Left colon (tissue), 2 donors: ENCODE measurements at regions not wholly inside any gene's neighbourhood (a gene's known extent, or its start where the extent isn't known, plus 50 kb on each side); places are given as distances from the start of the nearest gene placed in this dataset.
A peak's percentile ranks its signal among the peaks of the same experiment; 100 is the strongest.

Source experiments
- ATAC-seq: fragments of 200-7000 bp; cut with Tn5 transposase; one replicate; pipeline ENCODE4 v1.9.1; 2020; ENCODE audit warnings: mild to moderate bottlenecking, moderate library complexity
- DNase-seq, 2 donors: peaks; one replicate each; pipeline ENCODE4 v3.0.0-alpha.2; 2020
- intact Hi-C, 2 donors: fragments of 100-400 bp; cut with DNase I in 1 of 2; cut with micrococcal nuclease in 1 of 2; formaldehyde crosslinking; loops; one replicate each; pipeline versions ENCODE4 v1.11.2 to v1.14.0; 2022; cut with DNase I, micrococcal nuclease
- donor health status: DM: no; HTN: no; CAD: no.
- donor health status: DM: yes; HTN: yes; CAD: no.

DNA sequence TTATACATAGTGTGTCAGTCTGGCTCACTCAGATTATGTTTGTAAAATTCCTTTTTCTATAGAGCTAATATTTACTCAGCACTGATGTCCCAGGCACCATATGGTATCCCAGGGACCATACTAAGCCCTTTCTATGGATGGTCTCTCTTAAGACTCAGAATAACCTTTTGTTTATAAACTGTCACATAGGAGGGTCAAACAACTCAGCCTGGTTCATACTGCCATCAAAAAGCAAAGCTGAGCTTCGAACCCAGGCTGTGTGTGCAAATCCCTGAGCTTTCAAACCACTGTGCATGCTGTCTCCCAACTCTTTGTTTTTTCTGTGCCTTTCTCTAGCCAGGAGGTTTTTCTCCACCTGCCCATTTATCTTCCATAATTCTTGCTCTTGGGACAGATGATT is 135.6 kb upstream of the ARHGAP5 start:
- ATAC-seq: no peak
- DNase-seq: no peak
- intact Hi-C loops: no loop called here

DNA sequence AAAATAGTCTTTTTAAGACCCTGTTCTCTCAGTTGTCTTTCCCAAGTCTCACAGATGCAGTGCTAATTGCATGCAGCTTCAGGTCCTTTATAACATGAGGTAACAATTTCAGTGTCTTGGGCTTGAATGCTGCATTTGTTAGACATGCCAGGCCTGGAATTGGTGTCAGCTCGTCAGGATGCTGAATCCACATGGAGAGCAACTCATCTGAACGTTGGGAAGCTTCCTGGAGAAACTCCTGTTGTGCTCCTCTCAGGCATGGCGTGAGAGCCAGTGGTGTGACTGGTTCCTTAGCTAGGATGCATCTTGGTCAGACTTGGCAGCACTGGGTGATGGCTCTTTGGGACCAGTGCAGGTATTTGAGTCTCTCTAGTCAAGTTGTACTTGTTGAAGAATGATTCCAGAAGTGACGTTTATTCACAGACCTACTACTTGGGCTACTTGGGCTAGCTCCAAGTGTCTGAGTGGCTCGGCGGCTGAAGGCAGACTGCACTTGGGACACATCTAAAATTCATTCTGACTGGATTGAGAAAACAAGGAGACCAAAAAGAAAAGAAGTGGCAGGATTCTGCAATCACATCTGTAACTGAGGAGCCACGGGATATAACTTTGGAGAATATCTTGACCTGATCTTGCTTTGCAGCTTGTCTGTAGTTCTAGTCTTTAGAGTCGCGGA is 134.8 kb upstream of the ARHGAP5 start:
- ATAC-seq (no peak), DNase-seq (no peak)
- intact Hi-C loops: no loop called here

DNA sequence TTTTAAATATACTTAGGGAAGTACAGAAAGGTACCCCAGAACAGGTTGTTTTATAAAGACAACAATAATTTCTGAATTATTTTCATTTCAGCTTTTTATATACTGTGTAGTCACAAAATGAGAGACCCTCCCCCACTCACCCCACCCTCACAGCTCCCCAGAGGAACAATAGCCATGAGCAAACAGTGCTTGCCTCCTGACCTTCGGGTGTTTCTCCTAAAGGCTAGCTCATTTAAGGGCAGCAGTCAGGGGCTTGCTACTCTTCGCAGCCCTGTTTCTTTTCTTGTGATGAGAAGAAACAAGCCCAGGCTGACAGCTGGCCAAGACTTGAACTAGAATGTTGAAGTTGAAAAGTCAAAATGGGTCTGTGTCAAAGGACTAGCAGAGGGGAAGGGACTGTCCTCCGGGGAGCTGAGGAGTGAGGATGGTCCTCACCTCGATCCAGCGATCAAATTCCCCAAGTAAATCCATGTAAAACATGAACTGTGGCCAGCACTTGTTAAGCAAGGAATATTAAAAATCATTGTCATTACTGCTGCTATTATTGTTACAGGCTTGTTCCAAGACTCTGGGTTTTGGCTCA is 133.8 kb upstream of the ARHGAP5 start:
- intact Hi-C loops: no loop called here
- DNase-seq: no peak
- no peak for ATAC-seq

DNA sequence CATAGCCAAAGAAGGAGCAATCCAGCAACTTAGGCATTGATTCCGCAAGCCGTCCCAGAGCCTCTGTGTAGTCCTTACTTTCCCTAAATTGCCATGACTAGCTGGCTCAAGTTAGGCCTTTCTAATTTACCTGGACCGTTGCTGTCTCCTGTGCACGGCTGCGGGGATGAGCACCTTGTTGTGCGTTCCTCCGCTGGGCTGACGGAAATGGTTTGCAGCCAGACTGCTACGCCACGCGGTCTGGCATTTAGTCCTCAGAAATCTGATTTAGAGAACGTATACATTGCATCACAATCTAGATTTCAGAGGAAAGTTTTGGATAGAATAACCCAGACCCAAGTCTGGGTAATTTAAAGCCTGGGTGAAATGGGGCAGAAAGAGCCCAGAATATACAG is 133.2 kb upstream of the ARHGAP5 start:
- ATAC-seq: no peak
- intact Hi-C loops: no loop called here
- DNase-seq: peak; percentile 34 to 47

DNA sequence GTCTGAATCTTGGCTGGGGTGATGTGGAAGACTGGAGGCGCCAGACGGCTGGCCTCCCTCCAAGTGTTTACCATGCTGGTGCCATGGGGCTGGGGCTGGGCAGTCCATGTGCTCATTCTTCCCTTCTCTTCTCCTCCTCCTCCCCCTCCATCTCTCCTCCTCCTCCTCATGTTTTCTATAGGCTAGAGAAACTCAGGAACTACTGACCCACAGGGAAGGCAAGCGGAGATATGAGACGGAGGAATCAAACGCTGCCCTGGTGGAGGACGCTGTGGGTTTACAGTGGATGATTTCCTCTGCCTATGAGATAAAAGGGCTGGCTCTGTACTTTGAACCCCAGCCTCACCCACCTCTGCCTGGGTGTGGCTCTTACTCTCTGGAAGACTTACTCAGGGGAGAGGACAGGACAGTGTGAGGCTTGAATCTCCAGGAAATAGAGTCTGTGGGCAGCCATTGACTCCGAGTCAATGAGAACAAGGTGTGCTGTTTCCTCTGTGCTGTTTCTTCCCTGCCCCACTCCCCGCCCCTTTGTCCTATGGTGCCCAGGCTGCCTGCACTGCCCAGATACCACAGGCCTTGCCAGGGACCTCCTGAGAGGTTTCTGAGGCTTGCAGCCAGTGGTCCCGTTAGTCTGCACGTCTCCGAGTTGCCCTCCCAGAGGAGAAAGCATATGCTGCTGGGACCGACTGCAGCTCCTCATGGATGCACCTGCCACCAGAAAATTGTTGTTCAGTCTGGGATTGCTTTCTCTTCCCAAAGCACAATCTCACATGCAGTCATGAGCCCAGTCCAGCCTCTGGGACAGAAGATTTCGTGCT is 132.6 kb upstream of the ARHGAP5 start:
- DNase-seq (peak; percentile 84 to 90), ATAC-seq (peak; percentile 85)
- intact Hi-C loops: no loop called here

DNA sequence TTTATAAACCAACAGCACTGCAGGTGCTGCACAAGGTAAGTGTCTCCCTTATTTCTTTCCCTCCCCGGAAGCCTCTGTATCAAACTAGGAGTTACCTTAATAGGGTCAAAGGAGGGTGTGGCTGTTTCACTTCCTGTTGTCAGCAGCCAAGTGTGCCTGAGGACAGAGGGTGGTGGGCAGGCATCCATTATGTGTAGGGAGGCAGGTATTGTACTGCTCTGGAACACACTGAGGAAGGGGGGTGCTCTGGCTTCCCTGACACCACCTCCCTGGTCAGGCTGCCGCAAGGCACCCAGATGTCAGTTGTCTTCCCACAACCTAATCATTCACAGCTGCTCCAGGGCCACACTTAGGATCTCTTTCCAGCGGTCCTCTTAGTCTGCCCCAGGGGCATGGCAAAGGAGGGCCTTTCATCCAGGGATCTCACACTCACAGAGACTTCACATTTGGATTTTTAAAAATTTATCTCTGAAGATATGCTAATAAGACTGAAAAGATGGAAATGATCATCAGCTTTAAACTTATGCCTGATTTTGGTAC is 132.0 kb upstream of the ARHGAP5 start:
- intact Hi-C loops: no loop called here
- DNase-seq: peak; percentile 46 to 71
- peak; percentile 79 for ATAC-seq

DNA sequence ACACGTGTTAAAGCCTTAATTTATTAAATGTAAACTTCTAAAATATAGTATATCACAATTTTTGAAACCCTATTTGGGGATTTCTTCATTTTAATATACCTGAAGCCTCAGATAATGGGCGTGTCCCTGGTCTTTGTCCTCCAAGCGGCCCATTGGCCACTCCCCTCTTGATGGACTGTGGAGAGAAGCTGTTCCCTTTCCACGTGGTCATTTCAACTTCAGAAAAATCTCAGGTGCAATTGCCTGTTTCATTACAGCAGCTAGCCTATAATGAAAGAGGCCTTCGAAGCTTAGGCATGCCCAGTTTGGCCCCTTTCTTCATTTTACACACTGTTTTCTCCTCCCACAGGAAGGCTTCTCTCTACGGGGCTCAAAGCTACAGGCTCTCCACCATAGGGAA is 131.4 kb upstream of the ARHGAP5 start:
- intact Hi-C loops: no loop called here
- ATAC-seq (peak; percentile 49), DNase-seq (peak; percentile 62 to 72)

DNA sequence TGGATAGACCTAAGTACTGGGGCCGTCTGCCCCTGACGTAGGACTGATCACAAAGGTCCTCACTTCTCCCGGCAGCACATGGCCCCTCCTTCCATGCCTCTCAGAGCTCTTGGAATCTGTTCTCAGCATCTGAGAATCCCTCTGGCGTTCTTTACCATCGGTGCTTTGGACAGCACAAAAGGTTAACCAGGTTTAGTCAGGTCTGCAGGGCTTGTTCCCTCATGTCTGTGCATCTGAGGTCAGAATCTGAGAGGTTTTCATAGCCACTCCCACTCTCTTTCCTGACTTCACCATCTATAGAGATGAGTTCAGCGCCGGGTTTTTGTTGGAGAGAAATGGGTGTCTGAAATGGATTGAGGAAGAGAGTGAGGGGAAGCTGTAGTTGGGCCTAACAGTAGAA is 130.0 kb upstream of the ARHGAP5 start:
- ATAC-seq (no peak), DNase-seq (no peak)
- intact Hi-C loops: no loop called here

DNA sequence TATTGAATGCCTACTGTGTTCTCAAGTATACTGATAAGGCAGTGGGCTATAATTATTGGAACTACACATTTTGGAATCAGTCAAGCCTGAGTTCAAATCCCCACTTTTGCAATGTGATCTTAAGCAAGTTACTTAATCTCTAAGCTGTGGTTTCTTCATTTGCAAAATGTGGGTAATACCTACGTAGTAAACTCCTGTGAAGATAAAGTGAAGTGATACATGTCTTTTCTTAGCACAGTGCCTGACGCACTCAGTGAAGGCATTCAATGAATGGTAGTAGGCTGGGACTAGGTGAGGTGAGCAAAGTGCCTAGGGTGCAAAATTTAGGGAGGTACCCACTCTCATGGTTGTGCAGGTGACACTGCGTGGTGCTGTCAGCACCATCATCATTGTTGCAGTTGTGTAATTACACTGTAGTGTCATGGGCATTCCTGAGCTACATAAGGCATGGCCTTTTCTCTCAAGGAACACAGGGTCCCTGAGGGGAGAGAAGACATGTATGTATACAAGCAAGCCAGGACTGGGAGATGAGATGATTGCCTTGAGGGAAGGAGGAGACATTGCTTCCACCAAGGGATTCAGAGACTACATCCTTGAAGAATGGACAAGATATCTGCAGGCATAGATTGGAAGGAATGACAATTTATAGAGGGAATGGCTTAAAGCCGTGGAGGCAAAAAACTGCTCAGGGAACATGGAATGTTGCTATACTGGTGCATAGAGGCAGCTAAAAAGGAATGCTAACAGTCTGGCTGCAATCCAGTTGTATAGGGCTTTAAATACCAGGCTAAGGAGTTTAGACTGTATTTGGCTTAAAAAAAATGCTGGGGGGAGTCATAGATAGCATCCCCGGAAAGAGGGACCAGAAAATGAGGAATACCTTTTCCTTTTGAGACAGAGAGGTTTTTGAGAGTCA is 129.2 kb upstream of the ARHGAP5 start:
- DNase-seq (no peak), ATAC-seq (no peak)
- intact Hi-C loops: no loop called here

DNA sequence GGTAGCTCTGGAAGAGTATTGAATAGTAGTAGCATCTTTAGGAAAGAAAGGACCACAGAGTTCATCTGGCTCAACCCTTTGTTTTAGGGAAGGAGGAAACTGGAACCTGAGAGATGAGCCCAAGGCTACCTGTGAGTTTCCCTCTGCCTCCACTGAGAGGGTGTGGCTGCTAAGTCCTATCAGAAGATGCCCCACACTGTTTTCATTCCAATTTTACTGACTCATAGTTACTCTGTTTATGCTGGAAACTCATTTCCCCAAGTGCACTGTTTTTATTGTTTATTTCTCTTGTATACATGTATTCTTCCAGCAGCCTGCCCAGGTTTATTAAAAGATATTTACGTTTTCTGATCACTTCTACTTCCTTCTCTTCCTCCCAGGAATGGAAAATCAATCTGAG is 127.4 kb upstream of the ARHGAP5 start:
- intact Hi-C loops: no loop called here
- DNase-seq (no peak), ATAC-seq (no peak)

DNA sequence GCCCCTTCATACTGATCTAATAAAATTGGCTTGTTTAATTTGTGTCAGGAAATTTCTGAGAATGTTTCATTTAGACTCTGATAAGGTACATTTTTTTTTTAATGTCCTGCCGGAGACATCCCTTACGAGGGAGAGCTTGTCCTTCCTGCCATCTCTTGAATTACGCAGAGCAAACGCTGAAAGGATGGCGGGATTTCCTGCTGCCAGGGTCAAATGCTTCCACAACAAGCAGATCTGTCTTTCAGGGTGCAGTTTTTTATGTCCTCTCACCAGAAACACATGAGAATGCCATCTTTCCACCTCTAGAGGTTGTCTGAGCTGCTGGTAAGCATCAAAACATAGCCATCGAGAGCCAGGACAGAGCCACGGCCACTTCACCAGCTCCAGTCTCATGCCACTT is 126.8 kb upstream of the ARHGAP5 start:
- no peak for DNase-seq
- no peak for ATAC-seq
- intact Hi-C loops: no loop called here

DNA sequence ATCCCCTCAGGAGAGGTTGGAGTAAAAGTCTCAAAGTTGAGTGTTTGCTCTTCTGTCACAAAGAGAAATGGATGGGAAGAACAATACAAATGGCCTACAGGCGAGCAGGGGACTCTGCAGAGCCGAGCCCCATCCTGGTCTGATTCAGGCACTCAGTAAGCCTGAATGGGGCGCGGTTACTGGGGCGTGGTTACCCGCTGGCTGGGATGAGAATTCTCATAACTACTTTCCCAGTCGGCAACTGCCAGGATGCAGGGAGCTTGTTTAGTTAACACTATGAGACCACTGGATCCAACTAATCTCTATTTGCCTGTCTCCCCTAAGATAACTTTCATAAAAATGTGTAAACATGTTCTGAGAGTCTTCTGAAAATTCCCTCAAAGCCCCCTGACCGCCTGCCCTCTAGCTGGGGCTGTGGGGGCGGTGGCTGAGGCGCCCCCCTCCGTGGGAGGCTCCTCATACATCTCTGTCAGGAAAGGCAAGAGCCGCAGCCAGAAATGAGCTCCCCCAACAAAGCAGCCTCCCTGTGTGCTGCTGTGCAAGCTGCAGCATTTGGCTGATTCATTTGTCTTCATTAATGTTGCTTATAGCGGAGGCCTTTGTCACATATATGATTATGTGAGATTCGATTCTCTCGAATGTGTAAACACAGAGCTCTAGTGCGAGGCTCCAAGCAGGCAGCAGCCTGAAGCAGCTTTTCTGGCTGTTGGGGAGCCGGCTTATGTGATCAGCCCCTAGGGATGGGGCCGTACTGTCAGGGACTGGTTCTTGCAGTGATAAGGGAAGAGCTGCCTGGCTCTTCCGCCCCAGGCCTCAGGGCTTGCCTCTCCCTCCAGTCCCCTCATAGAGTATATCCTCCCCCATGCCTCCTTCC is 126.1 kb upstream of the ARHGAP5 start:
- ATAC-seq (peak; percentile 87), DNase-seq (peak; percentile 72 to 84)
- intact Hi-C loops: no loop called here

DNA sequence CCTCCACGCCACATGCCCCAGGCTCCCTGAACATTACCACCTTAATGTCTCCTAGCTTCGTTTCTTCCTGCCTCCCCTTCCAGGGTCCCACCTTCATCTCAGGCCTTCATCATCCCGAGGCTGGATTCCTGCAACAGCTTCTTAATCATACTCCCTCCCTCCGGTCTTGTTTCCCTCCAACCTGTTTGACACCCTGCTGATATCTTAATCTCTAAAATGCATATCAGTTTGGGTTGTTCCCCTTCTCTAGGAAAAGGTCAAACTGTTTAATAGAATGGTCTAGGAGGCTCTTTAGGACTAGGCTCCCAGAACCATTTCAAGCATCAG is 125.5 kb upstream of the ARHGAP5 start:
- DNase-seq (no peak), ATAC-seq (no peak)
- intact Hi-C loops: no loop called here

DNA sequence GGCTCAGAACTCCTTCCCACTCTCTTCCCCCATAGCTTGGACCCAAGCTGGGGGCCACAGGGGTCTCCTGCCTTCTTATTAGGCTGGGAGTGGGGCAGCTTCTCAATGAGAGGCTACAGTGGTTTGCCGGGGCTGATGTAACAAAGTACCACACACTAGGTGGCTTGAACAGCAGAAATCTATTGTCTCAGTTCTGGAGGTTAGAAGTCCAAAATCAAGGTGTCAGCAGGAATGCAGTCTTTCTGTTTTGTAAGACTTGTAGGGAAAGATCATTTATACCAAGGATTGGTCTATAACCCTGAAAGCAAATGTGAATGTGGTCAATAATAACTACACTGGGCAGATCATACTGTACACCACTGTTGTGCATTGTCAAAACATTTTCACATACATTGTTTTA is 124.5 kb upstream of the ARHGAP5 start:
- DNase-seq (no peak), ATAC-seq (no peak)
- intact Hi-C loops: no loop called here

DNA sequence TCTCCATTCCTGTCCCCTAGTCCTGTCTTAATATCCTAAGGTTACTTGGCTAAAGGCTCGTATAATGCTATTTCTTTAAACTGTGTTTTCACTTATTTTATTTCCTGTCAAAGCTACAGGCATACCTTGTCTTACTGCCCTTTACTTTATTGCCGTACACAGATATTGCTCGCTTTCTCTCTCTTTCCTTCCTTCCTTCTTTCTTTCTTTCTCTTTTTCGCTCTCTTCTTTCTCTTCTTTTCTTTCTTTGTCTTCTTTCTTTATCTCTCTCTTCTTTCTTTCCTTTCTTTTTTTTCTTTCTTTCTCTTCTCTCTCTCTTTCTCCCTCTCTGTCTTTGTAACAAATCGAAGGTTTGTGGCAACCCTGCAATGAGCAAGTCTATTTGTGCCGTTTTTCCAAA is 123.9 kb upstream of the ARHGAP5 start:
- ATAC-seq: no peak
- DNase-seq: no peak
- intact Hi-C loops: no loop called here

DNA sequence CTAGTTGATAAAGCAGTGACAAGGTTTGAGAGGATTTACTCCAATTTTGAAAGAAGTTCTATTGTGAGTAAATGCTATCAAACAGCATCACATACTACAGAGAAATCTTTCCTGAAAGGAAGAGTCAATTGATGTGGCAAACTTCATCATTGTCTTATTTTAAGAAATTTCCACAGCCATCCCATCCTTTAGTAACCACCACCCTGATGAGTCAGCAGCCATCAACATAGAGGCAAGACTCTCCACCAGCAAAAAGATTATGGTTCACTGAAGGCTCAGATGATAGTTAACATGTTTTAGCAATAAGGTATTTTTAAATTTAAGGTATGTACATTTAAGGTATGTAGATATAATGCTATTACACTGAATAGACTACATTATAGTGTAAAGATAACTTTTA is 122.1 kb upstream of the ARHGAP5 start:
- intact Hi-C loops: no loop called here
- ATAC-seq (no peak), DNase-seq (no peak)

DNA sequence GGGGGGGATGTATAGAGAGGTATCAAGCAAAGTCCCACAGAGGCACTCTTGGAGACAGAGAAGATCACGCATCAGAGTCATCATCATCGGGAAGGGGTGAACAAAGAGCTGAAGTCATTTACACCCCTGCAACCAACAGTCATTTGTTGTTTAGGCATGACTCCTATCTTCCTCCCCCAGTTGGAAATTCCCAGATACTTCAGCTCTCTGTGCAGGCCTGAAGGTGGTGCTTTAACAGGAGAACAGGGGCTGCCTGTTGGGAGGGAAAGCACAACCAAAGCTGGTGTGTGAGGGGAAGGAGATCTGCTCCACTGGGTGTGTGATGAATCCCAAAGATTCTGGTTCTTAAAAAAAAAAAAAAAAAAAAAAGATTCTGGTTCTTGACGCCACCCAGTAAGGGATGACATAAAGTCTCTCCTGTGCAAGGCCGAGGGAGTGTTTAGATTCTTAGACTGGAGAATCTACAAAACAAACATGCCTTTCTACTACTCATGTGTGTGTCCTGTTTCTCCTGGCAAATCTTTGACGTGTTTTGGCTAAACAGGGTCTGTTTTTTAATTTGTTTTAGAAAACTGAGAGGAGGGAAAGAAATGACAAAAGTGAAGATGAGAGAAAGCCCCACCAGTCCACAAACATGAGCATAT is 121.0 kb upstream of the ARHGAP5 start:
- intact Hi-C loops: no loop called here
- no peak for ATAC-seq
- no peak for DNase-seq

DNA sequence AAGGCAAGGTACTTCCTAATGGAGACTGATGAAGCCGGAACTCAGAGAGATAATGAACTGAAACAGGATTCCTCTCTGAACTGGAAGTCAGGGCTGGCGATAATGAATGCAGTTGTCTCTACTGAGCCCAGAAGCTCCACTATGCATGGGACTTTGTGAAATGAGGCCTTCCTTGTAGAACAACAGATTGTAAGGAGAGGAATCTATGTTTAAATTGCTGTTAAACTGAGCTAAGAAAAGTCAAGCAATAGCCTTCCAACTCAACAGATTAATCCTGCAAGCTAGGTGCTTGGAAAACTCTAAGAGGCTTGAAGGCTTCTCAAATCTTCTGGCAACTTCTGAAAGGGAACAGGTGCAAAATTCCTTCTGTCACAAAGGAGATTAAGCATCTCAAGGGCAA is 119.5 kb upstream of the ARHGAP5 start:
- intact Hi-C loops: no loop called here
- DNase-seq (no peak), ATAC-seq (no peak)
